ENCODE measurements at regions not wholly inside any gene's neighbourhood (a gene's known extent, or its start where the extent isn't known, plus 50 kb on each side); places are given as distances from the start of the nearest gene placed in this dataset.

GRCh38 chr7:132696332-132696731 is 120.1 kb upstream of the PLXNA4 start:
- H2AFZ ChIP-seq (ENCODE audit: low read length, unreplicated experiment): no peak overlapping the region
- H3K4me3 ChIP-seq (ENCODE audit: low read depth, low read length): no peak overlapping the region
- H3K4me1 ChIP-seq (ENCODE audit: control insufficient read depth, insufficient read depth, low read length, unreplicated experiment): no peaks in the 10 kb centered on the region
- no peaks in the 10 kb centered on the region for H3K36me3 ChIP-seq (ENCODE audit: insufficient read depth, low read length)
- H3K79me2 ChIP-seq (ENCODE audit: control insufficient read depth, insufficient read depth, low read length, unreplicated experiment): no peaks in the 10 kb centered on the region
- peaks cover 15% of the 10 kb centered on the region for H3K27me3 ChIP-seq (ENCODE audit: insufficient read depth, low read length)
- H3K27ac ChIP-seq (ENCODE audit: low read depth, low read length): no peak overlapping the region

GRCh38 chr7:132691201-132691600 is 114.9 kb upstream of the PLXNA4 start:
- no peaks in the 10 kb centered on the region for H3K4me1 ChIP-seq (ENCODE audit: control insufficient read depth, insufficient read depth, low read length, unreplicated experiment)
- no peak overlapping the region for H2AFZ ChIP-seq (ENCODE audit: low read length, unreplicated experiment)
- H3K27ac ChIP-seq (ENCODE audit: low read depth, low read length): no peak overlapping the region
- H3K27me3 ChIP-seq (ENCODE audit: insufficient read depth, low read length): peaks cover 18% of the 10 kb centered on the region
- H3K4me3 ChIP-seq (ENCODE audit: low read depth, low read length): no peak overlapping the region
- no peaks in the 10 kb centered on the region for H3K79me2 ChIP-seq (ENCODE audit: control insufficient read depth, insufficient read depth, low read length, unreplicated experiment)
- H3K36me3 ChIP-seq (ENCODE audit: insufficient read depth, low read length): no peaks in the 10 kb centered on the region

- H3K36me3 ChIP-seq (ENCODE audit: insufficient read depth, low read length): no peaks in the 10 kb centered on the region
- H3K27ac ChIP-seq (ENCODE audit: low read depth, low read length): no peak overlapping the region
- peaks cover 24% of the 10 kb centered on the region for H3K27me3 ChIP-seq (ENCODE audit: insufficient read depth, low read length)
- no peaks in the 10 kb centered on the region for H3K4me1 ChIP-seq (ENCODE audit: control insufficient read depth, insufficient read depth, low read length, unreplicated experiment)
- no peaks in the 10 kb centered on the region for H3K79me2 ChIP-seq (ENCODE audit: control insufficient read depth, insufficient read depth, low read length, unreplicated experiment)
- no peak overlapping the region for H3K4me3 ChIP-seq (ENCODE audit: low read depth, low read length)
- H2AFZ ChIP-seq (ENCODE audit: low read length, unreplicated experiment): no peak overlapping the region
Observed at GRCh38 chr7:132690174-132690573, 113.9 kb upstream of the PLXNA4 start.

GRCh38 chr7:132687981-132688383 is 111.7 kb upstream of the PLXNA4 start:
- Histone ChIP-seq H3K36me3 (ENCODE audit: insufficient read depth, low read length) (no peaks in the 10 kb centered on the region), H2AFZ (ENCODE audit: low read length, unreplicated experiment) (no peak overlapping the region), H3K4me3 (ENCODE audit: low read depth, low read length) (no peak overlapping the region), H3K4me1 (ENCODE audit: control insufficient read depth, insufficient read depth, low read length, unreplicated experiment) (no peaks in the 10 kb centered on the region), H3K27ac (ENCODE audit: low read depth, low read length) (no peak overlapping the region), H3K79me2 (ENCODE audit: control insufficient read depth, insufficient read depth, low read length, unreplicated experiment) (no peaks in the 10 kb centered on the region), H3K27me3 (ENCODE audit: insufficient read depth, low read length) (peaks cover 31% of the 10 kb centered on the region)

- H3K27ac ChIP-seq (ENCODE audit: low read depth, low read length): no peak overlapping the region
- no peaks in the 10 kb centered on the region for H3K4me1 ChIP-seq (ENCODE audit: control insufficient read depth, insufficient read depth, low read length, unreplicated experiment)
- peaks cover 37% of the 10 kb centered on the region for H3K27me3 ChIP-seq (ENCODE audit: insufficient read depth, low read length)
Observed at GRCh38 chr7:132687016-132687415, 110.7 kb upstream of the PLXNA4 start.

GRCh38 chr7:132685277-132685676 is 109.0 kb upstream of the PLXNA4 start:
- no peak overlapping the region for H2AFZ ChIP-seq (ENCODE audit: low read length, unreplicated experiment)
- peaks cover 37% of the 10 kb centered on the region for H3K27me3 ChIP-seq (ENCODE audit: insufficient read depth, low read length)
- no peaks in the 10 kb centered on the region for H3K79me2 ChIP-seq (ENCODE audit: control insufficient read depth, insufficient read depth, low read length, unreplicated experiment)
- H3K4me1 ChIP-seq (ENCODE audit: control insufficient read depth, insufficient read depth, low read length, unreplicated experiment): no peaks in the 10 kb centered on the region
- H3K4me3 ChIP-seq (ENCODE audit: low read depth, low read length): no peak overlapping the region
- H3K27ac ChIP-seq (ENCODE audit: low read depth, low read length): no peak overlapping the region
- H3K36me3 ChIP-seq (ENCODE audit: insufficient read depth, low read length): no peaks in the 10 kb centered on the region

More at GRCh38 chr7:132687016-132687415, 110.7 kb upstream of the PLXNA4 start:
- Histone ChIP-seq H3K79me2 (ENCODE audit: control insufficient read depth, insufficient read depth, low read length, unreplicated experiment) (no peaks in the 10 kb centered on the region), H3K4me3 (ENCODE audit: low read depth, low read length) (no peak overlapping the region), H3K36me3 (ENCODE audit: insufficient read depth, low read length) (no peaks in the 10 kb centered on the region), H2AFZ (ENCODE audit: low read length, unreplicated experiment) (no peak overlapping the region)

GRCh38 chr7:132683896-132684690 is 107.8 kb upstream of the PLXNA4 start:
- H3K36me3 ChIP-seq (ENCODE audit: insufficient read depth, low read length): no peaks in the 10 kb centered on the region
- H3K4me1 ChIP-seq (ENCODE audit: control insufficient read depth, insufficient read depth, low read length, unreplicated experiment): no peaks in the 10 kb centered on the region
- no peak overlapping the region for H3K4me3 ChIP-seq (ENCODE audit: low read depth, low read length)
- peaks cover 36% of the 10 kb centered on the region for H3K27me3 ChIP-seq (ENCODE audit: insufficient read depth, low read length)
- no peaks in the 10 kb centered on the region for H3K79me2 ChIP-seq (ENCODE audit: control insufficient read depth, insufficient read depth, low read length, unreplicated experiment)
- no peak overlapping the region for H3K27ac ChIP-seq (ENCODE audit: low read depth, low read length)
- H2AFZ ChIP-seq (ENCODE audit: low read length, unreplicated experiment): no peak overlapping the region

- peaks cover 31% of the 10 kb centered on the region for H3K27me3 ChIP-seq (ENCODE audit: insufficient read depth, low read length)
Observed at GRCh38 chr7:132681951-132682350, 105.7 kb upstream of the PLXNA4 start.

GRCh38 chr7:132680590-132680989 is 104.3 kb upstream of the PLXNA4 start:
- Histone ChIP-seq H2AFZ (ENCODE audit: low read length, unreplicated experiment) (no peak overlapping the region), H3K79me2 (ENCODE audit: control insufficient read depth, insufficient read depth, low read length, unreplicated experiment) (no peaks in the 10 kb centered on the region), H3K4me1 (ENCODE audit: control insufficient read depth, insufficient read depth, low read length, unreplicated experiment) (no peaks in the 10 kb centered on the region), H3K36me3 (ENCODE audit: insufficient read depth, low read length) (no peaks in the 10 kb centered on the region), H3K4me3 (ENCODE audit: low read depth, low read length) (no peak overlapping the region), H3K27me3 (ENCODE audit: insufficient read depth, low read length) (peaks cover 29% of the 10 kb centered on the region; the same call in 1 of the 2 replicates), H3K27ac (ENCODE audit: low read depth, low read length) (no peak overlapping the region)

More at GRCh38 chr7:132681951-132682350, 105.7 kb upstream of the PLXNA4 start:
- H3K4me1 ChIP-seq (ENCODE audit: control insufficient read depth, insufficient read depth, low read length, unreplicated experiment): no peaks in the 10 kb centered on the region
- no peaks in the 10 kb centered on the region for H3K79me2 ChIP-seq (ENCODE audit: control insufficient read depth, insufficient read depth, low read length, unreplicated experiment)
- H3K27ac ChIP-seq (ENCODE audit: low read depth, low read length): no peak overlapping the region
- no peak overlapping the region for H3K4me3 ChIP-seq (ENCODE audit: low read depth, low read length)
- no peaks in the 10 kb centered on the region for H3K36me3 ChIP-seq (ENCODE audit: insufficient read depth, low read length)
- no peak overlapping the region for H2AFZ ChIP-seq (ENCODE audit: low read length, unreplicated experiment)

- Histone ChIP-seq H2AFZ (ENCODE audit: low read length, unreplicated experiment) (no peak overlapping the region), H3K79me2 (ENCODE audit: control insufficient read depth, insufficient read depth, low read length, unreplicated experiment) (no peaks in the 10 kb centered on the region), H3K27ac (ENCODE audit: low read depth, low read length) (no peak overlapping the region), H3K36me3 (ENCODE audit: insufficient read depth, low read length) (no peaks in the 10 kb centered on the region), H3K4me1 (ENCODE audit: control insufficient read depth, insufficient read depth, low read length, unreplicated experiment) (no peaks in the 10 kb centered on the region), H3K4me3 (ENCODE audit: low read depth, low read length) (no peak overlapping the region), H3K27me3 (ENCODE audit: insufficient read depth, low read length) (peaks cover 22% of the 10 kb centered on the region; the same call in 1 of the 2 replicates)
Observed at GRCh38 chr7:132678656-132679055, 102.4 kb upstream of the PLXNA4 start.

GRCh38 chr7:132677918-132678317 is 101.6 kb upstream of the PLXNA4 start:
- no peak overlapping the region for H3K4me3 ChIP-seq (ENCODE audit: low read depth, low read length)
- no peaks in the 10 kb centered on the region for H3K36me3 ChIP-seq (ENCODE audit: insufficient read depth, low read length)
- no peaks in the 10 kb centered on the region for H3K4me1 ChIP-seq (ENCODE audit: control insufficient read depth, insufficient read depth, low read length, unreplicated experiment)
- peaks cover 17% of the 10 kb centered on the region; the same call in 1 of the 2 replicates for H3K27me3 ChIP-seq (ENCODE audit: insufficient read depth, low read length)
- no peaks in the 10 kb centered on the region for H3K79me2 ChIP-seq (ENCODE audit: control insufficient read depth, insufficient read depth, low read length, unreplicated experiment)
- H2AFZ ChIP-seq (ENCODE audit: low read length, unreplicated experiment): no peak overlapping the region
- H3K27ac ChIP-seq (ENCODE audit: low read depth, low read length): no peak overlapping the region
